Sigmoid colon (tissue), 4 donors: ENCODE measurements at regions not wholly inside any gene's neighbourhood (a gene's known extent, or its start where the extent isn't known, plus 50 kb on each side); places are given as distances from the start of the nearest gene placed in this dataset.

ENCODE experiments used
- CTCF ChIP-seq, 4 experiments: fragments of 450-650 bp in 3 of 4; fragments of 200-600 bp in 1 of 4; IDR thresholded peaks; one replicate each; pipeline ENCODE4 v1.5.1; 2016 to 2019; ENCODE audit warnings: antibody characterized with exemption in 4 of 4, mild to moderate bottlenecking in 3 of 4, moderate library complexity in 2 of 4
- EP300 ChIP-seq, 4 donors: sonication (generic); formaldehyde crosslinking; IDR thresholded peaks; one replicate each; pipeline ENCODE4 v1.6.1; 2017; ENCODE audit warnings: antibody characterized with exemption in 4 of 4
- POLR2A ChIP-seq, 2 donors: fragments of 450-650 bp; IDR thresholded peaks; one replicate each; pipeline ENCODE4 v1.6.1; 2016; ENCODE audit warnings: antibody characterized with exemption in 2 of 2, mild to moderate bottlenecking in 2 of 2, moderate library complexity in 2 of 2
- POLR2AphosphoS5 ChIP-seq, 4 donors: sonication (generic); formaldehyde crosslinking; IDR thresholded peaks; one replicate each; pipeline ENCODE4 v1.6.1; 2017; ENCODE audit warnings: antibody characterized with exemption in 4 of 4

- TF ChIP-seq CTCF (IDR thresholded peaks at IDR 0.05) (no peak), POLR2AphosphoS5 (IDR thresholded peaks at IDR 0.05) (no peak), POLR2A (IDR thresholded peaks at IDR 0.05) (no peak), EP300 (IDR thresholded peaks at IDR 0.05) (no peak)
Observed at GRCh38 chr9:115922444-115922843, 231.1 kb upstream of the PAPPA start.
